ENCODE measurements at regions not wholly inside any gene's neighbourhood (a gene's known extent, or its start where the extent isn't known, plus 50 kb on each side); places are given as distances from the start of the nearest gene placed in this dataset.
"Not testable (repeated sequence)": the region's sequence is repeated elsewhere in the genome, so short reads cannot be mapped to it uniquely, and the experiment has no call there.

DNA sequence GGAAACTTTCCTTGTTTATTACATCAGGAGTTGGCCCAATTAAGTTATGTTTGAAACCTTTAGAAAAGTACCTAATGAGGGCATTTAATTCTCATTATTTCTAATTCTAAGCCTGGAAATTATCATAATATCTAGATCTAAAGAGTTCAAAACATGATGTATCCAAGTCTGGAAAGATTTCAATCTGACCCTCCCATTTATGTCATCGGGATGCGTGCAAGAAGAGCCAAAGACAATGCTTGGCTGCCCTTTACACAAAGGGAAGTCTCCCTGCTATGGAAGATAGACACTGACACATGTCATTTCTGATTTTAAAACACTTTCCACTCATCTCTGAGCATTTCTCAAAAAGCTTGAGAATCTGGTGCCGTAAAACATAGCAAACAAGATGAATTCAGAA lies 222.4 kb downstream of the ANTXR2 start:
- DNase-seq, result no peak

DNA sequence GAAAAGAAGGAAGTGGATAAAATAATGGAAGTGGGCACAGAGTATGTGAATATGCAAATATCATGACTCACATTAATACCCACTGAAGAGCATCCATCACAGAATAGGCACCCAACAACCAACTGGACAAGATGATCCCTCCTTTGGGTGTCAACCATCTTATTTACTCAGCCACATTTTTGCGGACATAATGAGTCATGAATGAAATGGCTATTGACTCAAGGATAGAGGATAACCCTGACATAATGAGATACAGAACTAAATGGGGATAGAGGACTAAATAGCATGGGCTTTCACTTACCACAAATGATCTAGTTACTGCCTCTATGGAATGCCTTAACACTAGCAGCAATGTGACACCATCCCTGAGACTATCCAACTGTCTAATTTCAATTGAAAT lies 224.7 kb downstream of the ANTXR2 start:
- DNase-seq, result no peak

DNA sequence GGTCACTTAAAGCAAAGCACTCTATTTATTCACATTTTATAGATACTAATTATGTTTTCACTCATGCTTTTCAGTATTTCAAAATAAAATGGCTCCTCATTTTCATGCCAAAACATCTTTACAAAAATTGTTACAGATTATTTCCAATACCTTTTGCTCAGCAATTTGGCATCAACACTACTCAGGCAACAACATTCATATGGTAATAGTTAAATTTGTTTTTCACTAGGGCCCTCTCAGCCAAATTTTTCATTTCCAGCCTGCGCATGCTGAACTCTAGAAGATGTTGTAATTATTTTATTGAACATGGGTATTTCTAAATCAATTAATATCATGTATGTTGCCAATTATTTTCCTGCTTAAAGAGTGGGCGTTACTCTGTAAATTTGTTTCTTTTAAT lies 225.6 kb downstream of the ANTXR2 start:
- no peak for DNase-seq

DNA sequence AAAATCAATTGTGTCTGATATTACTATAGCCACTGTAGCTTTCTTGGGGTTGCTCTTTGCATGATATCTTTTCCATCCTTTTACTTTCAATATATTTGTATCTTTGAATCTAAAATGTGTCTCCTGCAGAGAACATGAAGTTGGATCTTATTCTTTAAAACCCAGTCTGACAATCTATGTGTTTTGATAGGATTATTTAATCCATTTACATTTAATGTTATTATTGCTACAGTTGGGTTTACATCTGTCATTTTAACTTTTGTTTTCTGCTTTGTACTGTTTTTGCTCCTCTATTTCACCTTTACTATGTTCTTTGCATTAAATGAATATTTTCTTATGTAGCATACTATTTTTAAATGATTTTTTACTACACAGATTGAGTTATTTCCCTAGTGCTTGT lies 230.9 kb downstream of the ANTXR2 start:
- no peak for DNase-seq

DNA sequence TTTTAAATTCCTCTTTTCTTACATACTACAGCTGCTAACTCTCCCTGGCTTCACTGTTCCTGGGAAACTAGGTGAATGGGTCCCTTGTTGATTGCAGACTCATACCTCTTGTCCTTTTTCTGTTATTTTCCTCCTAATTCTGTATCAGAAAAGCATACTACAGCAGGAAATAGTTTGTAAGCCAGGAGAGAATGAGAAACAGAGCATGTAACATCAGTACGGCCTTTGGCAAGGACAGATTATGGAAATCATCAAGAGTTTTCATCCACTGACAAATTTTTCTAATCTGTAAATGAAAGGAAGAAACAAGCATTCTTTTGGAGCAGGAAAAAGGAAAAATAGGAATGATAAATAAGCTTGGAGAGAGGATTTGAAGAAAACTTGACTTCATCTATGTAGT lies 239.2 kb downstream of the ANTXR2 start:
- no peak for DNase-seq

DNA sequence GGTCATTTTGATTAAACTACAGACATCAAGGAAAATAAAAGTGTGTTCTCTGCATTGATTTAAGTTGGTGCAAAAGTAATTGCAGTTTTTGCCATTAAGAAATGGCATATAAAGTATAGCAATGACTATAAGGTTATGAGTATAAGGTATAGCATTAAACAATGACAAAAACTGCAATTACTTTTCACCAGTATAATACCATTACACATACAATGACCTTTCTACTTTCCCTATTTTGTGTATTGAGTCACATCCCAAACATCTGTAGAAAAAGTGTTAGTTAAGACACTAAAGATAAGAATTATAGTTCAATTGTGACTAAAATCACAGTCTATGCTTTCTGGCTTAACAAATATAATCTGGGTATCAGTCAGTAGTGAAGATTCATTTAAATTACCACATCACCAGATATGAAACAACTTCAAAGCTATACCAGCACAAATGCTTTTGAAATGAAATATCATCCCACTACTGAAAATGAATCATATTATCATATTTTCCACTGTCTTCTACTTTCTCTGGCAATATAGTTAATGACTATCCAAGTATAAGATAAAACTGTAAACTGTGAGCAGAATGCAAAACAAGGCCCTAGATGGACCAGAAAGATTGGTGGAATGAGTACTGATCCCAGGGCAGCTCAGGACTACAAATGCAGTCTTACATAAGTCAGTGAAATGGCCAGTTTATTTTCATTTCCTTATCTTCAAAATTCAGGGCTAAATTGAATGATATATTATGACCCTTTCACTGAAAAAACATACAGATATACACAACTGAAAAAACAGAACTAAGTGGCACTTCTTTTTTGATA lies 241.1 kb downstream of the ANTXR2 start:
- no peak for DNase-seq

DNA sequence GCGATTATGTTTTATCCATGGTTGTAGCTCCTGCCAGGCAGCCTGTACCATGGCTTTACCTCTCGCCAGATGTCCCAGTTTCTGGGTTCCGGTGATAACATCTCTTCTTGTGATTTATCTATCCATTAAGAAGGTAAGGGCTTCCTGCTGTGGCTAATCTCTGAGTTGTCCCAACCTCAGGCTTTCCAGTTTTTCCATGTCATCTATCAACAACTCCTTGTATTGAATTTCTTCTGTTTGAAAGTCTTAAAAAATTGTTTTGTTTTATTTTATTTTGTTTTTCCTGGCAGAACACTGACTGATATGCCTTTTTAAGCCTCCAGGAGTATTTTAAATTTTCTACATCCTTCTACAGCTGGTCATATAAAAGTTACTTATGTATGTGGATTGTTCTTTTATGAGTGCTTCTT lies 241.9 kb downstream of the ANTXR2 start:
- DNase-seq, result no peak

DNA sequence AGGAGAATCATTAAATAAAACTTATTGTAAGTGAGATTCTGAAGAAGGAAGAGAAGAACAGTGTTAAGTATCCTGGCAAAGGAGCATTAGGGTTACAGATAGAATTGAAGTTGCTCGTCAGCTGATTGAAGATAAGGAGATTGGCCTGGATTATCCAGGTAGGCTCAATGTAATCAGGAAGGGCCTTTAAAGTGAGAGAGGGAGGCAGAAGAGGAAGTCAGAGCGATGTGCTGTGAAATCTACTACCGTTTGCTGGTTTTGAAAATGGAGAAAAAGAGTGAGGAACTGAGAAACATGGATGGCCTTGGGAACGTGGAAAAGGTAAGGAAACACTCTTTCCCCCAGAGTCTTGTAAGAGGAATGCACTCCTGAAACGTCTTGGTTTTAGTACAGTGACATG lies 245.7 kb downstream of the ANTXR2 start:
- no peak for DNase-seq

DNA sequence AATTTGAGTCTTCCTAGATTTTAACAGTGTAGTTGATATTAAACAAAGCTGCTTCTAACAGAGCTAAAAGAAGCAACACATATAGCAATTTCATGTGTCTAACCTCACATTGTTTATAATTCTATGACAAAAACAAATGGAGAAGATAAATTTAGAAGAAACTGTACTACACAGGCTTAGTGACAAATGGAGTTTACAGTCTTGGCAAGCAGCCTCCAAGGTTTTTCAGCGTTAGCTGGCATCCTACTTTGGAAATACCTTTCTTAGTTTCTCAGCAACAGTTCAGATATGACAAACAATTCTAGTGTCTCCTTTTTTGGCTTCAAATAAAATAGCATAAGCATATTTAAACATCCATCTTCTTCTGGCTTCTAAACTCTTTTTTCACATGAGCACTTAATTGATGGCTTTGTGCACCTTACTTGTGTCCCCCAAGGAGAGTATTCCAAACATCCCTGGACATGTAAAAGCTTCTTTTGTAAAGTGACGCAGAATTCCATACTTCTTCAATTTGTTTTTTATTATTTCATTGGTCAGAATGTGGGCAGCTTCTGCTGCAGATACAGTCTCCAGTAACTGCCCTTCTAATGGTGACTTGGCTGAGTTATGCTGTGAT lies 249.8 kb downstream of the ANTXR2 start:
- DNase-seq, result peak in 1 of 56 donors; percentile 1

DNA sequence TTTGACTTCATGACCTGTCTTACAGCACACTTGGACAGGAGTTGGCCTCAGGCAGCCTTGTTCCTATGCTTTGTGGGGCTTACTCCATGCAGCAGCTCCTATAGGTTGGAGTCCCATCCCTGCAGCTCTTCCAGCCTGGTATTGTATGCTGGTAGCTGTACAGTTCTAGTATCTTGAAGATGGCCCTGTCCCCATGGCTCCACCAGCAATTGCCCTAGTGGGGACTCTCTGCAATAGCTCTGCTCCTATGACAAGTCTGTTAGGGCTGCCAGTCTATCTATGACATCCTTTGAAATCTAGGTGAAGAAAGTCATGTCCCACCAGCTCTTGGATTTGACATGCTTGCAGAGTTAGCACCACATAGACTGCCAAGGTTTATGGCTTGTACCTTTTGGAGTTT lies 252.6 kb downstream of the ANTXR2 start:
- DNase-seq, result no peak

DNA sequence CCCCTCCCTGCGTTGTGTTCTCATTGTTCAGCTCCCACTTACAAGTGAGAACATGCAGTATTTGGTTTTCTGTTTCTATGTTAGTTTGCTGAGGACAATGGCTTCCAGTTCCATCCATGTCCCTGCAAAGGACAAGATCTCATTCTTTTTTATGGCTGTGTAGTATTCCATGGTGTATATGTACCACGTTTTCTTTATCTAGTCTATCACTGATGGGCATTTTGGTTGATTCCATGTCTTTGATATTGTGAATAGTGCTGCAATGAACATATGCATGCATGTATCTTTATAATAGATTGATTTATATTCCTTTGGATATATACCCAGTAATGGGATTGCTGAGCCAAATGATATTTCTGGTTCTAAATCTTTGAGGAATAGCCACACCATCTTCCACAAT lies 265.1 kb downstream of the ANTXR2 start:
- DNase-seq, result not testable (repeated sequence)

DNA sequence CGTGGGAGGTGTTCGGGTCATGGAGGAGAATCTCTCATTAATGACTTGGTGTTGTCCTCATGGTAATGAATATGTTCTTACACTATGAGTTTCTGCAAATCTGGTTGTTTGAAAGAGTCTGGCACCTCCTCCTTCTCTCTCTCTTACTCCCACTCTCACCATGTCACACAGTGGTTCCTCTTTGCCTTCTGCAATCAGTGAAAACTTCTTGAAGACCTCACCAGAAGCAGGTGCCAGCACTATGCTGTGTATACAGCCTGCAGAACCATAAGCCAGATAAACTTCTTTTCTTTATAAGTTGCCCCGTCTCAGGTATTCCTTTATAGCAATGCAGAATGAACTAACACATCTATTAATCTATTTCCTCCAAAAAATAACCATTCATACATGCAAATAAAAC lies 275.0 kb downstream of the ANTXR2 start:
- no peak for DNase-seq

DNA sequence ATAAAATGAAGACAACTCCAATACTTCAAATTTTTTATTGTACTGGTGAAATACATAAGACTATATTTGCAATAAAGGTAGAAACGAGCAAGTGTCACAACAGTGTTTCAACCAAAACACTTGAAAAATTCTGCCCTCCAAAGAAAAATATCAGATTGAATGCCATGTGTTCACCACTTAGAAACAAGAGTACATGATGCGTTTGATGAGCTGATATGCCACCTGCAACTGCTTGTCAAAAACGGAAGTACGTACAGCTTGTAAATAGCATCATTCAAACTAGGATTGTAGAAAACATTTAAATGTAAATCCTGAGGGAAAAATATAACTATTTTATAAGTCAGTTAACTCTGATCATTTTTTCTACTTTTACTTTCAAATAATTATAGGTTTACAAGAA lies 276.1 kb downstream of the ANTXR2 start:
- DNase-seq, result no peak

DNA sequence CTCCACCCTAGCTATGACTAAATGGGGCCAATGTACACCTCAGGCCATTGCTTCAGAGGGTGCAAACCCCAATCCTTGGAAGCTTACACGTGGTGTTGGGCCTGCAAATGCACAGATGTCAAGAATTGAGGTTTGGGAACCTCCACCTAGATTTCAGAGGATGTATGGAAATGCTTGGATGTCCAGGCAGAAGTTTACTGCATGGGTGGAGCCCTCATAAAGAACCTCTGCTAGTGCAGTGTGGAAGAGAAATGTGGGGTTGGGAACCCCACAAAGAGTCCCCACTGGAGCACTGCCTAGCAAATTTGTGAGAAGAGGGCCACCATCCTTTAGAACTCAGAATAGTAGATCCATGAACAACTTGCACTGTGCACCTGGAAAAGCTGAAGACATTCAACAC lies 284.1 kb downstream of the ANTXR2 start:
- DNase-seq, result no peak

DNA sequence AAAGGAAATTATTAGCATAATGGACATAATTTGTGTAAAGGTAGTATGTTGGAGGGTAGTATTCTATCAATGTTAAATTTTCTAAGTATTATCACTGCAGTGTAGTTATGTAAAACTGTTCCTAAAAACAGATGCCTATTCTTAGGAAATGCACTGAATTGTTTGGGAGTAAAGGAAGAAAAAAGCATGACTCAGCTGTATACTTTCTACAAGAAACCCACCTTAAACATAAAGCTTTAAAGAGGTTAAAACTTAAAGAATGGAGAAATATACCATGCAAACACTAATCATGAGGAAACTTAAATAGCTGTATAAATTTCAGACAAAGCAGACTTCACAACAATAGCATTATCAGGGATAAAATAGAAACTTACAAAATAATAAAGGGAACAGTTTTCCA lies 292.9 kb downstream of the ANTXR2 start:
- DNase-seq, result no peak

DNA sequence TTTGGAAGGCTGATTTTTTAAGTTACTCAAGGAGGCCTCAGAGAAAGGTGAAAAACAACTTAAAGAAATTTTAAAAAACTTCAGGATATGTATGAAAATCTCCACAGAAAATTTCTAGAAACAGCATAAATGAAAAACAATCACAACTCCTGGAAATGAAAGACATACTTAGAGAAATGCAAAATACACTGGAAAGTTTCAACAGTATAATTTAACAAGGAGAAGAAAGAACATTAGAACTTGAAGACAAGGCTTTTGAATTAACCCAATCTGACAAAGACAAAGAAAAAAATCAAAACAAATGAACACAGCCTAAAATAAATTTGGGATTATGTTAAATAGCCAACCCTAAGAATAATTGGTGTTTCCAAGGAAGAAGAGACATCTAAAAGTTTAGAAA lies 300.5 kb downstream of the ANTXR2 start:
- no peak for DNase-seq

DNA sequence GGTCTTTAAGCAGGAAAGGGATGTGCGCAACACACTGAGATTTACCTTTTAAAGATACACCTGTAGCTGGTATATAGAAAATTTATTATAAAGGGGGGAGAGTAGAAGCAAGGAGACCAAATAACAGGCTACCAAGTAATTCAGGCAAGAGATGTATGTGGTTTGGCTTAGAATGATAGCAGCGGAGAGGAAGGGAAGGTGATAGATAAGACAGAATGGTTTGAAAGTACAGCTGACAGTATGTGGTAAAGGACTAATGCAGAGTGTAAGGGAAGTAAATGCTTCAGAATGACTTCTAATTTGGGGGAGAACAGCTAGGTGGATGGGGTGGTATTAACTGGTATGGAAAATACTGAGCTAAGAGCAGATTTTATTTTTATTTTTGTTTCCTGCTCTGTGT lies 308.9 kb downstream of the ANTXR2 start:
- no peak for DNase-seq

DNA sequence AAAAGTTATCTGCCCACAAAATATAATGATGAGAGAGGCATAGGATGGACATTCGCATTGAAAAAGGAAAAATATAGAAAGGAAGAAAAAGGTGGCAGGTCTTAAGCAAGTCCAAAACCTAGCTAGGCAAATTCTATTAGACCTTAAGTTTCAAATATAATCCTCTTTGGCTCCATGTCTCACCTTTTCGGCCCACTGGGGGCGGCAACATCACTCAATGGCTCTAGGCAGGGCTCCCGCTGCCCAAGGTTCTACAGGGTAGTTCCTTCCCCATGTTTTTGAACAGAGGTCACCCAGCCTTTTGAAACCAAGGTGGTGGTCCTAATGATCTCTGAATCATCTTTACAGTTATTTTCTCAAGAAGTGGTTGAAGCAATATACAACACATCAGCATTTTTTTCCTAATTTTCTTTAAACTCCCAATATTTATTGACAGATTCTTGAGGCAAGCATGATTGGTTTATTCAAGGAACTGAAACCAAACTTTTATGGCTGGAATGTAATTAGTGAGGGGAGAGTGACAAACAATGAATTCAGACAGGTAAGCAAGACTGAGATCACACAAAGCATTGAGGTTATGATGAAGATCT lies 309.4 kb downstream of the ANTXR2 start:
- DNase-seq, result no peak

DNA sequence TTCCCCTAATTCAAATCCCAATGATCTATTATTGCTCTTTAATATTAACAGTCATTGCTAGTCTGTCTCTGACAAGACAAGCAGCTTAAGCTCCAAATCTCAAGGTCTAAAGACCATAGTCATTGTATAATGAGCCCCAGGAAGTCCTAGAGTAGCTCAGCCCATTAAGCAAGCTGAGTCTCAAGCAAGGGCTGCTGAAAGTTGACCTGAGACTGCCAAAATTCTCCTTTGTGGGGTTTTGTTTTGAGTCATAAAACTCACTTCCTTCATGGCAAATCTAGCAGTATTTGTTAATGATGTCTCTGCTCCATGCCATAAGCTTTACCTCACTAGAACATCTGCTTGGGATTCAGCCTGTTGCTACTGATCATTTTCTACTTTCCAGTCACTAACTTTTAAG lies 313.2 kb downstream of the ANTXR2 start:
- DNase-seq, result no peak

DNA sequence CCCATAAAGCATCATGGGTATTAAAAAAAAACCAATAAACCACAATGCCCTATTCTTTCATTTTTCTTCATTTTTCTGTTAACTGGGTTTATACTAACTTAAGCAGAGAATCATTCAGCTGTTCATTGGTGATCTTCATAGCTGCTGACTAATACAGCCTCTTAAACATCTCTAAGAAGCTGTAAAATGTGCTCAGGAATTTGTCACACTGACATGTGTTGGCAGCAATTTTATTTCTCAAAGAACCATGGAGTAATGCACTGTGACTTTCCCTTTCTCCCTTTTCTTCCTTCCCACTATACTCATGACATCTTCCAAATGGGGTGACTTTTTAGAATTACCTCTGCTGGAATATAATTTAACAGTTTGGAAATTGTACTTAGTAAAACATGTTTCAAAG lies 315.4 kb downstream of the ANTXR2 start:
- DNase-seq, result peak in 1 of 56 donors; percentile 6

DNA sequence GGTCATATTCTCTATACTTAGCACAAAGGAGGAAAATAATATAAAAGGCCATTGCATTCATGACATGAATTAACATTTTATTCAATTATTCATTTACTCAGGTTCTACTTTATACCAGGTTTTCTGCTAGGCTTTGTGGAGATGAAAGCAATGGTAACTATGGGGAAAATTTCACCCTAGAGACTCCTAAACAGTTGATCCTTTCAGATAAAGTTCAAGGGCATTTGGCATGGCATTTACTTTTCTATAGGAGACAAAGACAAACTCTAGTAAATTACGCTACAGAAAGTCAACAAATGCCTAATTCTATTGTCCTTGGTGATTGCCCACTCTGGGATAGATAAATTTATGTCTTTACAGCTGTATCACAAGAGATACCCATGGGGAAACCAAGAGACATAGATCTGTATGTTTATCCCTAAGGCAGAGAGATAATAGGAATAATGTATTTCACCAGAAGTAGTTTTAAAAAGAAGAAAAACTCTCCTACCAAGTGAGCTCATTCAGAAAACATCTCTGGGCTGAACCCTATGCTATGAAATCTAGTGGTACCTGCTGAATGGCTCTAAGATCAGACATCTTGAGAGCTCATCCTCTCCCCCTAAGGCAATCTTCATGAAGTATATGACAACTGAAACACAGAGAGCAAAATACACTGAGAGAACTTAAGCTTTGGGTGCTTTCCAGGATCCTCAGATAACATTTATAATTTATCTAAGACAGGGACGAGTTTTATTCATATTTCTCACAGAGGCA lies 316.7 kb downstream of the ANTXR2 start:
- no peak for DNase-seq

DNA sequence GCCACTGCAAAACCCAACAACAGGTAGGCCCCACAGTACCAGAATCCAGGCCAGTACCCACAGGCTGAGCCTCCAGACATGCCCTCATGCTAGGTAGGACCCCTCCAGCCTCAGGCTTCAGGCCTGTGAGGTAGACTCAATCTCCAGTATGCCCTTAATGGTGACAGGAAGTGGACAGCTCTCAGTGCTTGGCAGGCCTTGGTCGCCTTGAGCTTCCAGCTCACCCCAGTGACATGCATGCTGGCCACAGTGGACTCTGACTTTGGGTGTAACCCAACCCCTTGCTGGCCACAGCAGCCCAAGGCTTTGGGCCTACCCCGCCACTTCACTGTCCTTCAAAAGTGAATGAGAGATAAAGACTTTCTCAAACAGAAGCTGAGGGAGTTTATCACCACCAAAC lies 324.2 kb downstream of the ANTXR2 start:
- no peak for DNase-seq

All from nucleus accumbens (tissue), 56 donors.